Natural killer cell treated with Interleukin-12 subunit alpha and Interleukin-12 subunit beta and Interleukin-15 and Interleukin-18, amount 100 ng/mL, for 72 hours (primary cell): ENCODE measurements at regions not wholly inside any gene's neighbourhood (a gene's known extent, or its start where the extent isn't known, plus 50 kb on each side); places are given as distances from the start of the nearest gene placed in this dataset.

Source experiments
- ATAC-seq, 2 donors: fragments of 150-1000 bp; cut with Tn5 transposase in 1 of 2; sonication (Bioruptor Pico), chemical (Tn5 transposase) in 1 of 2; 2 replicates each; pipeline ENCODE4 v1.10.0; 2021
- DNase-seq: peaks from one replicate; pipeline ENCODE4 v3.0.0; 2022; ENCODE audit warnings: low spot score
- H3K27ac Mint-ChIP-seq, 2 donors: 1 replicate in 1 of 2; 2 replicates in 1 of 2; pipeline ENCODE4 v1.8.0; 2022; ENCODE audit warnings: mixed read lengths in 2 of 2, mild to moderate bottlenecking in 1 of 2, moderate library complexity in 1 of 2
- H3K27me3 Mint-ChIP-seq, 2 donors: 1 replicate in 1 of 2; 2 replicates in 1 of 2; pipeline ENCODE4 v1.8.0; 2022; ENCODE audit warnings: mixed read lengths in 2 of 2
- H3K36me3 Mint-ChIP-seq: one replicate; pipeline ENCODE4 v1.8.0; 2022; ENCODE audit warnings: mixed read lengths
- H3K4me1 Mint-ChIP-seq, 2 donors: 1 replicate in 1 of 2; 2 replicates in 1 of 2; pipeline ENCODE4 v1.8.0; 2022; ENCODE audit warnings: low read depth in 2 of 2, mixed read lengths in 2 of 2, mild to moderate bottlenecking in 1 of 2
- H3K4me3 Mint-ChIP-seq: one replicate; pipeline ENCODE4 v1.8.0; 2022; ENCODE audit warnings: mixed read lengths
- H3K9me3 Mint-ChIP-seq: 2 replicates; pipeline ENCODE4 v1.8.0; 2022; ENCODE audit warnings: mixed read lengths

GRCh38 chr2:150783015-150783414 lies 295.5 kb upstream of the RND3 start:
- Mint-ChIP-seq H3K9me3 (peaks cover 4% of the 10 kb centered on the region), H3K27ac (no peak overlapping the region), H3K36me3 (no peaks in the 10 kb centered on the region), H3K27me3 (no peaks in the 10 kb centered on the region), H3K4me1 (no peaks in the 10 kb centered on the region), H3K4me3 (no peak overlapping the region)
- ATAC-seq (no peak), DNase-seq (no peak)

- no peak overlapping the region for H3K4me3 Mint-ChIP-seq
- DNase-seq (no peak), ATAC-seq (no peak)
- H3K9me3 Mint-ChIP-seq, result peaks cover 4% of the 10 kb centered on the region
- H3K4me1 Mint-ChIP-seq, result no peaks in the 10 kb centered on the region
- H3K27me3 Mint-ChIP-seq, result no peaks in the 10 kb centered on the region
- H3K27ac Mint-ChIP-seq, result no peak overlapping the region
- H3K36me3 Mint-ChIP-seq, result no peaks in the 10 kb centered on the region
Measured at GRCh38 chr2:150782613-150783012, 295.1 kb upstream of the RND3 start.

GRCh38 chr2:150781142-150781541 lies 293.7 kb upstream of the RND3 start:
- H3K9me3 Mint-ChIP-seq, result peaks cover 4% of the 10 kb centered on the region
- no peaks in the 10 kb centered on the region for H3K4me1 Mint-ChIP-seq
- no peak overlapping the region for H3K4me3 Mint-ChIP-seq
- ATAC-seq (no peak), DNase-seq (no peak)
- no peak overlapping the region for H3K27ac Mint-ChIP-seq
- H3K36me3 Mint-ChIP-seq, result no peaks in the 10 kb centered on the region
- no peaks in the 10 kb centered on the region for H3K27me3 Mint-ChIP-seq

- no peak overlapping the region for H3K27ac Mint-ChIP-seq
- H3K27me3 Mint-ChIP-seq, result no peaks in the 10 kb centered on the region
- no peaks in the 10 kb centered on the region for H3K36me3 Mint-ChIP-seq
- DNase-seq (no peak), ATAC-seq (no peak)
- no peaks in the 10 kb centered on the region for H3K4me1 Mint-ChIP-seq
- no peak overlapping the region for H3K4me3 Mint-ChIP-seq
- H3K9me3 Mint-ChIP-seq, result peaks cover under 1% of the 10 kb centered on the region
Measured at GRCh38 chr2:150778828-150779227, 291.4 kb upstream of the RND3 start.

- Mint-ChIP-seq H3K9me3 (peaks cover 6% of the 10 kb centered on the region), H3K27ac (no peak overlapping the region), H3K27me3 (no peaks in the 10 kb centered on the region), H3K36me3 (no peaks in the 10 kb centered on the region), H3K4me3 (no peak overlapping the region), H3K4me1 (no peaks in the 10 kb centered on the region)
- DNase-seq (no peak), ATAC-seq (no peak)
Measured at GRCh38 chr2:150769421-150769820, 282.0 kb upstream of the RND3 start.

GRCh38 chr2:150767991-150768746 lies 280.7 kb upstream of the RND3 start:
- H3K4me3 Mint-ChIP-seq, result no peak overlapping the region

GRCh38 chr2:150762571-150762970 lies 275.1 kb upstream of the RND3 start:
- H3K4me3 Mint-ChIP-seq, result no peak overlapping the region
- no peaks in the 10 kb centered on the region for H3K4me1 Mint-ChIP-seq
- H3K27ac Mint-ChIP-seq, result no peak overlapping the region
- ATAC-seq (no peak), DNase-seq (no peak)
- no peaks in the 10 kb centered on the region for H3K27me3 Mint-ChIP-seq
- no peaks in the 10 kb centered on the region for H3K36me3 Mint-ChIP-seq
- peaks cover 15% of the 10 kb centered on the region for H3K9me3 Mint-ChIP-seq

More at GRCh38 chr2:150767991-150768746, 280.7 kb upstream of the RND3 start:
- Mint-ChIP-seq H3K4me1 (no peaks in the 10 kb centered on the region), H3K27me3 (no peaks in the 10 kb centered on the region), H3K36me3 (no peaks in the 10 kb centered on the region), H3K27ac (no peak overlapping the region), H3K9me3 (peaks cover 6% of the 10 kb centered on the region)
- no peak for DNase-seq
- ATAC-seq, result no peak

GRCh38 chr2:150759531-150759930 lies 272.1 kb upstream of the RND3 start:
- DNase-seq, result no peak
- Mint-ChIP-seq H3K36me3 (no peaks in the 10 kb centered on the region), H3K4me3 (no peak overlapping the region), H3K27ac (no peak overlapping the region), H3K4me1 (no peaks in the 10 kb centered on the region), H3K9me3 (peaks cover 12% of the 10 kb centered on the region), H3K27me3 (no peaks in the 10 kb centered on the region)
- no peak for ATAC-seq

GRCh38 chr2:150759106-150759505 lies 271.6 kb upstream of the RND3 start:
- ATAC-seq (no peak), DNase-seq (no peak)
- H3K27me3 Mint-ChIP-seq, result no peaks in the 10 kb centered on the region
- H3K27ac Mint-ChIP-seq, result no peak overlapping the region
- H3K4me1 Mint-ChIP-seq, result no peaks in the 10 kb centered on the region
- H3K9me3 Mint-ChIP-seq, result peaks cover 11% of the 10 kb centered on the region
- H3K4me3 Mint-ChIP-seq, result no peak overlapping the region
- H3K36me3 Mint-ChIP-seq, result no peaks in the 10 kb centered on the region

GRCh38 chr2:150752229-150752628 lies 264.8 kb upstream of the RND3 start:
- no peaks in the 10 kb centered on the region for H3K4me1 Mint-ChIP-seq
- ATAC-seq, result no peak
- H3K36me3 Mint-ChIP-seq, result no peaks in the 10 kb centered on the region
- no peak overlapping the region for H3K27ac Mint-ChIP-seq
- peaks cover 14% of the 10 kb centered on the region for H3K9me3 Mint-ChIP-seq
- DNase-seq, result no peak
- H3K27me3 Mint-ChIP-seq, result no peaks in the 10 kb centered on the region
- H3K4me3 Mint-ChIP-seq, result no peak overlapping the region

GRCh38 chr2:150750720-150751119 lies 263.3 kb upstream of the RND3 start:
- Mint-ChIP-seq H3K27me3 (no peaks in the 10 kb centered on the region), H3K27ac (no peak overlapping the region), H3K4me3 (no peak overlapping the region), H3K9me3 (peaks cover 20% of the 10 kb centered on the region), H3K4me1 (no peaks in the 10 kb centered on the region), H3K36me3 (no peaks in the 10 kb centered on the region)
- ATAC-seq (no peak), DNase-seq (no peak)

- Mint-ChIP-seq H3K27me3 (no peaks in the 10 kb centered on the region), H3K27ac (no peak overlapping the region), H3K4me3 (no peak overlapping the region), H3K9me3 (peaks cover 14% of the 10 kb centered on the region), H3K4me1 (no peaks in the 10 kb centered on the region), H3K36me3 (no peaks in the 10 kb centered on the region)
- ATAC-seq, result no peak
- no peak for DNase-seq
Measured at GRCh38 chr2:150742094-150742493, 254.6 kb upstream of the RND3 start.

GRCh38 chr2:150735894-150736498 lies 248.5 kb upstream of the RND3 start:
- H3K36me3 Mint-ChIP-seq, result no peaks in the 10 kb centered on the region
- no peaks in the 10 kb centered on the region for H3K9me3 Mint-ChIP-seq
- H3K27ac Mint-ChIP-seq, result no peak overlapping the region
- no peaks in the 10 kb centered on the region for H3K4me1 Mint-ChIP-seq
- no peak for DNase-seq
- H3K27me3 Mint-ChIP-seq, result no peaks in the 10 kb centered on the region
- H3K4me3 Mint-ChIP-seq, result no peak overlapping the region
- ATAC-seq, result no peak

- Mint-ChIP-seq H3K36me3 (no peaks in the 10 kb centered on the region), H3K27ac (no peak overlapping the region), H3K27me3 (no peaks in the 10 kb centered on the region), H3K9me3 (no peaks in the 10 kb centered on the region), H3K4me1 (no peaks in the 10 kb centered on the region), H3K4me3 (no peak overlapping the region)
- ATAC-seq (no peak), DNase-seq (no peak)
Measured at GRCh38 chr2:150733051-150733618, 245.7 kb upstream of the RND3 start.
